SU-DHL-6 (cell line): ENCODE measurements at regions not wholly inside any gene's neighbourhood (a gene's known extent, or its start where the extent isn't known, plus 50 kb on each side); places are given as distances from the start of the nearest gene placed in this dataset.

ENCODE experiments used
- H2AFZ ChIP-seq: fragments of 200-600 bp; sonication (generic); 2 replicates; pipeline ENCODE4 v1.6.1; 2014; ENCODE audit warnings: low read depth, mild to moderate bottlenecking, moderate library complexity, mixed read lengths, antibody characterized with exemption, low read length; ENCODE audit not compliant: severe bottlenecking
- H3F3A ChIP-seq: fragments of 200-600 bp; shearing (Covaris generic); 2 replicates; pipeline ENCODE4 v1.6.0; 2016; ENCODE audit warnings: antibody characterized with exemption, mild to moderate bottlenecking; ENCODE audit not compliant: insufficient read depth
- H3K27ac ChIP-seq: fragments of 200-600 bp; sonication (generic); 2 replicates; pipeline ENCODE4 v1.5.1; 2016; ENCODE audit warnings: low read depth, mild to moderate bottlenecking, low read length, moderate library complexity, mixed read lengths
- H3K27me3 ChIP-seq: fragments of 200-600 bp; sonication (generic), shearing (Covaris generic); 2 replicates; pipeline ENCODE4 v1.6.0; 2014; ENCODE audit warnings: mild to moderate bottlenecking, low read length
- H3K36me3 ChIP-seq: fragments of 200-600 bp; sonication (generic); 2 replicates; pipeline ENCODE4 v1.6.1; 2014; ENCODE audit warnings: mild to moderate bottlenecking, low read length, mixed read lengths
- H3K4me2 ChIP-seq: fragments of 300-600, 200-600 bp; shearing (Covaris generic), sonication (generic); 2 replicates; pipeline ENCODE4 v1.6.0; 2014; ENCODE audit warnings: low read length, low read depth, mild to moderate bottlenecking; ENCODE audit not compliant: poor library complexity, severe bottlenecking
- H3K4me3 ChIP-seq: fragments of 200-600 bp; sonication (generic); 2 replicates; pipeline ENCODE4 v1.5.1; 2014; ENCODE audit warnings: antibody characterized with exemption, low read length, mild to moderate bottlenecking, mixed read lengths; ENCODE audit not compliant: insufficient read depth, poor library complexity, severe bottlenecking
- H3K79me2 ChIP-seq: fragments of 200-600 bp; sonication (generic); 2 replicates; pipeline ENCODE4 v1.6.1; 2014; ENCODE audit warnings: mild to moderate bottlenecking, low read length, moderate library complexity; ENCODE audit not compliant: insufficient read depth
- H3K9ac ChIP-seq: fragments of 200-600 bp; sonication (generic); 2 replicates; pipeline ENCODE4 v1.7.0; 2014; ENCODE audit warnings: mild to moderate bottlenecking, low read length
- H3K9me2 ChIP-seq: fragments of 200-600 bp; sonication (generic); replicated peaks from 2 replicates; pipeline ENCODE4 v1.6.1; 2014; ENCODE audit warnings: low read length; ENCODE audit not compliant: insufficient read depth
- H3K9me3 ChIP-seq: fragments of 200-600 bp; sonication (generic); 2 replicates; pipeline ENCODE4 v1.6.1; 2014; ENCODE audit warnings: low read length, mixed read lengths; ENCODE audit not compliant: insufficient read depth
- H4K20me1 ChIP-seq: fragments of 200-600 bp; sonication (generic); 2 replicates; pipeline ENCODE4 v1.6.1; 2014; ENCODE audit warnings: low read depth, mild to moderate bottlenecking, antibody characterized with exemption, low read length, moderate library complexity, mixed read lengths
- EZH2phosphoT487 ChIP-seq: fragments of 200-600 bp; sonication (generic), shearing (Covaris generic); conservative IDR thresholded peaks from 2 replicates; pipeline ENCODE4 v1.6.1; 2018; ENCODE audit warnings: mild to moderate bottlenecking, antibody characterized with exemption, low read length, moderate library complexity, mixed read lengths
- TF ChIP-seq, protein P1 (sequence below): fragments of 200-600 bp; sonication (generic); IDR thresholded peaks from one replicate; pipeline ENCODE4 v1.5.1; 2017; ENCODE audit warnings: antibody characterized with exemption, mild to moderate bottlenecking, low read length, moderate library complexity; ENCODE audit not compliant: insufficient read depth, poor library complexity, severe bottlenecking

- Histone ChIP-seq H3K27ac (no peak overlapping the region), H3K4me3 (no peak overlapping the region), H3K36me3 (no peaks in the 10 kb centered on the region), H2AFZ (no peak overlapping the region), H4K20me1 (no peaks in the 10 kb centered on the region), H3K79me2 (no peaks in the 10 kb centered on the region), H3K27me3 (0 out of 2 replicates have a peak, but pooled peaks cover 2% of the 10 kb centered on the region), H3F3A (no peaks in the 10 kb centered on the region), H3K9me2 (no peaks in the 10 kb centered on the region), H3K9ac (no peak overlapping the region), H3K9me3 (no peaks in the 10 kb centered on the region), H3K4me2 (no peak overlapping the region)
- no peak for TF ChIP-seq EZH2phosphoT487
- TF ChIP-seq, protein P1, sequence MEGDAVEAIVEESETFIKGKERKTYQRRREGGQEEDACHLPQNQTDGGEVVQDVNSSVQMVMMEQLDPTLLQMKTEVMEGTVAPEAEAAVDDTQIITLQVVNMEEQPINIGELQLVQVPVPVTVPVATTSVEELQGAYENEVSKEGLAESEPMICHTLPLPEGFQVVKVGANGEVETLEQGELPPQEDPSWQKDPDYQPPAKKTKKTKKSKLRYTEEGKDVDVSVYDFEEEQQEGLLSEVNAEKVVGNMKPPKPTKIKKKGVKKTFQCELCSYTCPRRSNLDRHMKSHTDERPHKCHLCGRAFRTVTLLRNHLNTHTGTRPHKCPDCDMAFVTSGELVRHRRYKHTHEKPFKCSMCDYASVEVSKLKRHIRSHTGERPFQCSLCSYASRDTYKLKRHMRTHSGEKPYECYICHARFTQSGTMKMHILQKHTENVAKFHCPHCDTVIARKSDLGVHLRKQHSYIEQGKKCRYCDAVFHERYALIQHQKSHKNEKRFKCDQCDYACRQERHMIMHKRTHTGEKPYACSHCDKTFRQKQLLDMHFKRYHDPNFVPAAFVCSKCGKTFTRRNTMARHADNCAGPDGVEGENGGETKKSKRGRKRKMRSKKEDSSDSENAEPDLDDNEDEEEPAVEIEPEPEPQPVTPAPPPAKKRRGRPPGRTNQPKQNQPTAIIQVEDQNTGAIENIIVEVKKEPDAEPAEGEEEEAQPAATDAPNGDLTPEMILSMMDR, result no peak
Observed at GRCh38 chr6:1238040-1238439, 73.9 kb upstream of the FOXQ1 start.

- H3K27ac ChIP-seq, result no peak overlapping the region
Observed at GRCh38 chr6:1237636-1238035, 74.3 kb upstream of the FOXQ1 start.

GRCh38 chr6:1235825-1236224 lies 76.1 kb upstream of the FOXQ1 start:
- H3K79me2 ChIP-seq, result no peaks in the 10 kb centered on the region
- H2AFZ ChIP-seq, result no peak overlapping the region
- H4K20me1 ChIP-seq, result no peaks in the 10 kb centered on the region
- H3F3A ChIP-seq, result no peaks in the 10 kb centered on the region
- no peak overlapping the region for H3K4me2 ChIP-seq
- no peaks in the 10 kb centered on the region for H3K36me3 ChIP-seq
- no peaks in the 10 kb centered on the region for H3K9me2 ChIP-seq
- H3K27me3 ChIP-seq, result 0 out of 2 replicates have a peak, but pooled peaks cover 2% of the 10 kb centered on the region
- no peaks in the 10 kb centered on the region for H3K9me3 ChIP-seq
- H3K27ac ChIP-seq, result no peak overlapping the region
- no peak overlapping the region for H3K4me3 ChIP-seq
- H3K9ac ChIP-seq, result no peak overlapping the region
- no peak for TF ChIP-seq EZH2phosphoT487
- TF ChIP-seq, protein P1, result no peak

More at GRCh38 chr6:1237636-1238035, 74.3 kb upstream of the FOXQ1 start:
- Histone ChIP-seq H3K4me2 (no peak overlapping the region), H2AFZ (no peak overlapping the region), H3K79me2 (no peaks in the 10 kb centered on the region), H4K20me1 (no peaks in the 10 kb centered on the region), H3K4me3 (no peak overlapping the region), H3K9me2 (no peaks in the 10 kb centered on the region), H3K9ac (no peak overlapping the region), H3F3A (no peaks in the 10 kb centered on the region), H3K27me3 (0 out of 2 replicates have a peak, but pooled peaks cover 2% of the 10 kb centered on the region), H3K9me3 (no peaks in the 10 kb centered on the region), H3K36me3 (no peaks in the 10 kb centered on the region)
- no peak for TF ChIP-seq EZH2phosphoT487
- TF ChIP-seq, protein P1, result no peak
